ENCODE measurements at regions not wholly inside any gene's neighbourhood (a gene's known extent, or its start where the extent isn't known, plus 50 kb on each side); places are given as distances from the start of the nearest gene placed in this dataset.

DNA sequence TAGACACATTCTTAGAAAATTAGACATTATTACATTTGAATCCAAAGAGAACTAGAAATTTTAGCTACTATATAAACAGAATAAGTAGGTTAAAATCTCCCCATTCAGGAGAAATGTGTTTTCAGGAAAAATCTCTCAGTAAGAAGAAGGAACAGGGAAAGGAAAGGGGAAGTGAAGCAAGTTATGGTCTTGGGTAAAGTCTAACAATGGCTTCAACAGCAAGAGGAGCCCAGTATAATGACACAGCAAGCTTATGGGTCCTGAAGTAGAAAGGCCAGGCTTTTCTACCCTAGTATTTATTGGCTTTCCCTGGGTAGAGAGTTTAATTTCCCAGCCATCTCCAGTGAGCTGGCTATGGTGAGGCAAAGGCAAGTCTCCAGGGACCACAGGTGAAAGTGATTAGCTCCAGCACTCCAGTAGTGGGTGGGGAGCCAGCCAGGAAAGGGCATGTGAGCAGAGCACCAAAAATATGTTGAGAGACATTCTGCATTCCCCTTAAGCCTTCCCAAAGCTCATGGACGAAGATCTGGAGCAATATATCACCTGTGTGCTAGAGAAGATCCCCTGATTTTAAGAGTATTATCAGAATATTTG is 981.7 kb downstream of the NR2F1-AS1 start:
- no peak for DNase-seq

- DNase-seq: no peak
Measured at GRCh38 chr5:92594031-92594430, 987.0 kb downstream of the NR2F1-AS1 start.

GRCh38 chr5:92588876-92589275 is 992.1 kb downstream of the NR2F1-AS1 start:
- DNase-seq: no peak

DNA sequence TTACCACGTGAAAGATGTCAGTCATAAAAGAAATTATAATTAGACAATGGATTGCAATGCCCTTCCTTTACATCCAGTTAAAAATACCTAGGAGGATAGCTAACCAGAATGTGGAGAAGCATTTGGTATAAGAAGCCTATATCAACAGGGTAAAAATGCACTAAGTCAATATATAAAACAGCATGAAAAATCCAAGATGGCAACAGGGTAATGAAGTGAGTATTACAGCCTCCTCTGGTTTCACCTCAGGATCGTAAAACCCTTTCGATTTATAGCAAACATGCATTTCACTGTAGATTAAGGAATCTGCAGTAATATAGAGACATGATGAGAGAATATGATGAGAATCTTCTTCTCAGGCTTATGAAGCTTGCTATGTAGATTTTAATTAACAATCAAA is 999.3 kb downstream of the NR2F1-AS1 start:
- no peak for DNase-seq

DNA sequence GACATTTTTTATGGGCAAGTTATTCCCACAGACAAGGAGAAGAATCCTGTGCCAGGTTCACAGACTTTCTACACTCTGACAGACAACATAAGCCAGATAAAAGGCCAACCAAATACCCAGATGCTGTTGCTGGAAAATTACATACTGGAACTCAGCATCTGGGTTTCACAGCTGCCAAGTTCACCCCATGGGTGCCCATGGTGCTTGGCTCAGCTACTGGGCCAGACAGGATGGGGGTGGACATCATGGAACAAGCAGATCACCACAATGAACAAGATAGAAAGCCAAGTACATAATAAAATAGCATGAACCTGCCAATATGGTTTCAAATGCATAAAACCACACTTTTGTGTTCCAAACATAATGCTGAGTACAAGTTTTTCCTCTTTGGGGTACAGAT is 999.8 kb downstream of the NR2F1-AS1 start:
- DNase-seq: no peak

GRCh38 chr5:92580814-92581213 is 1000.2 kb downstream of the NR2F1-AS1 start:
- no peak for DNase-seq

GRCh38 chr5:92574023-92574422 is 1007.0 kb downstream of the NR2F1-AS1 start:
- DNase-seq: no peak

GRCh38 chr5:92568522-92568921 is 1012.5 kb downstream of the NR2F1-AS1 start:
- no peak for DNase-seq

DNA sequence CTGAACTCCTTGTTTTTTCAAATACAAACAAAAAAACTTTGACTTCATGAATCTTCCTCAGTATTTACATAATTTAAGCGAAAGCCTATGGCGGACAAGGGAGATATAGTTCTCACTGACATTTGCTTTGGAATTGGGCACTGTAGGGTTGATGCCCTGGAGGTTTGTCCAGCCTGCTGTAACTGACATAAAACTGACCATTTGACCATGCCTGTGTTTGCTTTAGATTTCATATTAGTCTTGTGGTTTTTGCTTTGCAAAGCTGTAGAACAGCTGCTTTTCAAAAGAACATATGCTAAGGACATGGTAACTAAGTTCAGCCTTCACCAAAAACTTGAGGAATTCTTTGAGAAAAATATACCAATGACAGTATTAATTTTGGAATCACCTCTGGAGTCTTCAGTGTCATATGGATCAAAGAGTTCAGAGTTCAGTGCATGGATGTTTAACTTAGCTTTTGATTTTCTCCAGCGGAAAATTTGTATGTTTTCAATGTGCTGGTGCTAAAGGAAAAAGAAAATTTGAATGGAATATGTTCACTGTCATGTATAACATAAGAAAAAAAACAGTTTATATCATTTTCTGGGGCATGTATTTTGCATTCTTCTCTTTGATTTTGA is 1013.1 kb downstream of the NR2F1-AS1 start:
- no peak for DNase-seq

DNA sequence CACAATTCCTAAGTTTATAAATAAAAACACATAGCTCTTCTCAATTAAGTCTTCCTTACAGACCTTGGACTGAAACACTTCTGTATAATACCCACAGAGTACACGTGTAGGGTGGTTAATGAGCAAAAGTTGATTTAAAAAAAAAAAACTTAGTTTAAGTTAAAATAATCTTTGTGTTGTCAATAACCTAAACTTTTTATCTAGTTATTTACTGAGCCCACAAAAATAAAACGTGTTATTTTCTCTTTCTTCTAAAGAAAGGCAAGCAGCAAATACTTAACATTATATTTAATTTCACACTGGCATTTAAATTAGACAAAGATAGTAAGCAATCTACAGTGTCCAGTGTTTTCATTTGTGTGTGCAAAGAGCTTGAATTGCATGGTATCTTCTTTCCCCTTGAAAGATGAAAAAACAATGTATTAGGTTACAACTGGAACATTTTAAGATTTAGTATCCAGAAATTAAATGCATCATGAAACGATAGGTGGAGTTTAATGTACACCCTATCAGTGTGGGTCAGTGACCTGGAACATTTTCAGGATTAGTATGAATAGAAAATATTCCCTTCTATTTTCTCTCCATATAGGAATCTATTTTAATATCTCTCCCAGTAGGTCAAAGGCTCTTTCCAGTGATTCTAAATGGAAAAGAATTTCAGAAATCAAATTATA is 1014.8 kb downstream of the NR2F1-AS1 start:
- no peak for DNase-seq

- DNase-seq: no peak
Measured at GRCh38 chr5:92565673-92566072, 1015.3 kb downstream of the NR2F1-AS1 start.

DNA sequence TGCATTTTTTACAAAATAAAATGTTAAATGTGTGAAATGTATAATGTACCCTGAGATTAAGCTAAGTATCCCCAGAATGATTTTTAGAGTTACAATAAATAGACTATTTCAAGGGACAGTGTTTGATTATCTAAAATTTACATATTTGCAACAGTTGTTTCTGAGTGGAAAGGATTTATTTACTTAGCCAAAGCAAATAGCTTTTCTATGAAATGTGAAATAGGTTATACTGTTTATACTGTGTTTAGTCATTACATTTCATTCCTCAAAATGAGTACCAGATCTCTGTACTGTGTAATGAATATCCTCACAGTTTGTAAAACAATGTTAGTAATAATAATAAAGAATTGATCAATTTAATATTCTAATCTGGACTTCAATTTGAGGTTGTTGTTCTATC is 1019.0 kb downstream of the NR2F1-AS1 start:
- DNase-seq: no peak

GRCh38 chr5:92561411-92561959 is 1019.5 kb downstream of the NR2F1-AS1 start:
- no peak for DNase-seq

- DNase-seq: no peak
Measured at GRCh38 chr5:92560698-92561401, 1020.2 kb downstream of the NR2F1-AS1 start.

DNA sequence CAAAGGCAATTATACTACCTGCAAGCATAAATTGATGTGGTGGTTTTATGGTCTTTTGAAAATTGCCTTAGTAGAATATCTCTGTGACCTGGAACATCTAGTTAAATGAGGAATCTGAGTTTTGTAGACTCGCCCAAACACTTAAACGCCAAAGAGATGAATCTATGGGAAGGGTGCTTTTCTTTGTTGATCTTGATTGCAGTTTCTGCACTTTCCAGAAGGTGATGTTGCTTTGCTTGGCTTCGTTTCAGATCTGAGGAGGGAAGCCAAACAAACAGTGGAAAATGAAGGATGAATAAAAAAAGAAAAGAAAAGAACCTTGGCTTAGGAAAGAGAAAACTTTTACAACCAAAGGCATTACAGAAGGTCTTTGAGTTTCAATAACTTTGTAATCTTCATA is 1021.2 kb downstream of the NR2F1-AS1 start:
- no peak for DNase-seq

DNA sequence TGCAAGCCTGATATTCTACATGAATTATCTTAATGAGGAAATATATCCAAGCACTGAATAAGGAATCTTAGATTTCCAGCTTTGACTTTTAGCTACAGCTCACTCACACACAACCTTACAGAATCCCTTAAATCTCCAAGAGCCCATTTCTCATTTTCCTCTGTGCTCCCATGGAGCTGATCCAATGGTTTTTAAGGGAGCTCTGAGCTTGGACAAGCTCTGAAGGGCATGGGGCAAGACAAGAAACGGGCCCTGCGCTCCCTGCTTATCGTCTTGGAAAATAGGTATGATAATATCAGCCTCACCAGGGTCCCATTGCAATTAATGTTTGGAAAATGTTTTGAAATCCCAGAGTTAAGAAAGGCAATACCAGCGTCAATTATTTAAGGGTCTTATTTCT is 1021.7 kb downstream of the NR2F1-AS1 start:
- DNase-seq: no peak

DNA sequence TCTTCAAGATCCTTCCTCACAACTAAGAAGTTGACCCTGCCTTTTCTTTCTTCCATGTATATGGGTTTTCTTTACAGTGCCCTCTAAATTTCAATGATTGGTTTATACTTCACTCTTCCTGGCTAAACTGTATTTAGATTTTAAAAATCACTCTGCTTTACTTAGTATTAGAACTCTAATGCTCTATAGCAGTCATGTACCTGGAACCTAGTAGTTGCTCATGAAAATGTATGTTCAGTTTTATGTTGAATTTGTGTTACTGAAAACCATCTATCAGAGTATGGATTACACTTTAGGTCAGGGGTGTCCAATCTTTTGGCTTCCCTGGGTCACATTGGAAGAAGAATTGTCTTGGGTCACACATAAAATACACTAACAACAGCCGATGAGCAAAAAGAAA is 1024.3 kb downstream of the NR2F1-AS1 start:
- DNase-seq: no peak

- DNase-seq: no peak
Measured at GRCh38 chr5:92554447-92555085, 1026.5 kb downstream of the NR2F1-AS1 start.

DNA sequence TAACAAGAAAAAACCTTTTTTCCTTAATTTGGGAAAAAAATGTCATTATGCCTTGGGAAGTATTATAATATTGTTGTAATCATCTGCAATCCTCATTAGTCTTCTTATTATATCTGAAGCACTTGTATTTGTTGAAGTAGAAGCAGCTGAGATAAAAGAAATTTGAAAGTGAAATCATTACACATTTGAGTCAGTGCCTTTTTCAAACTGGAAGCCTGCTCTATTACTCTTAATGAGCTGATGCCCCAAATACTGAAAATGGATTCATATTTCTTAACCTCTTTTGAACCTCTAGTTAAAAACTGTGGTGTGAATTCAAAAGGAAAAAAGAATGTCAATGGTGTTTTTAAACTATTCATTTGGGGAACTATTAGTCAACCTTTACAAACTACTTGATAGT is 1027.7 kb downstream of the NR2F1-AS1 start:
- no peak for DNase-seq

DNA sequence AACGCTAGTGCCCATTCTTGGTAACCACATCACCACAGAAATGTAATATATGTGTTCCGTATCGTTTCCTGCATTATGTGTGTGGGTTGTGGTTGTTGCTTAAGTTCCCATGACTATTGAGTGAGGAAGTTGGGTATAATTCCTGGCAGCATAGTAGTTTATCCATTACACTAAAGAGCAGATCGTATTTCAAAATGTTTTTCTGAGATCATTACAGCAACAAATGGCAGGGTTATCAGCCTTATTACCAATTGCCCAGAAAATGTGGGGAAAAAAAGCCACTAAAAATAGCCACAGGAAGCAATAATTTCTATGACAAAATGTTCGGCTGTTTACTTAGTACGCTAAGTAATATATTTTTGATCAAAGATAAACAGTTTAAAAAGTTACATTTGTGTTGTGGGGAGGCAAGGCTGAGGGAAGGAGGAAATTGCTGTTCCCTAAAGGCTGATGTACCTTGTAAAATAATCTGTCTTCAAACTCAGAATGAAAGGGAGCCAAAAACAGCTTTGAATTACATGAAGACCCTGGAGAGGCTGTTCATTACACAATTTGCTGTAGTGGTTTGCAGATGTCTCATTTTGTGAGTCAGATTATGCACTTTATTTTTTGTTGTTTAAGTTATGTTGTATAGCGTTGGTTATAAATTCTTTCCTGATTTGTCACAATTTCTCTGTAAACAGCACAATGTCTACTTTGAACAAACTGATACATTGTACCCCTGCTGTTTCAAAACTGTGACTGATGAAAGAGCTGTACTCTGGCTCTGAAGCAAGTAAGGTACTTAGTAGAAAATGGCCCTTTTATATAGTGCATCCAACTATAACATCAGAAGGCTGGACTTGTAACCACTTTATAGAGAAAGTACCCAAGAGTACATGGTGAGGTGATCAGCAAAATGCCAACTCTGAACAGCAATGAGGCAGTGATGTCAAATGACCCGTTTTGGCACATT is 1028.5 kb downstream of the NR2F1-AS1 start:
- DNase-seq: no peak

- no peak for DNase-seq
Measured at GRCh38 chr5:92548346-92548745, 1032.7 kb downstream of the NR2F1-AS1 start.

GRCh38 chr5:92544596-92544995 is 1036.4 kb downstream of the NR2F1-AS1 start:
- DNase-seq: no peak
